ENCODE measurements at regions not wholly inside any gene's neighbourhood (a gene's known extent, or its start where the extent isn't known, plus 50 kb on each side); places are given as distances from the start of the nearest gene placed in this dataset.

DNA sequence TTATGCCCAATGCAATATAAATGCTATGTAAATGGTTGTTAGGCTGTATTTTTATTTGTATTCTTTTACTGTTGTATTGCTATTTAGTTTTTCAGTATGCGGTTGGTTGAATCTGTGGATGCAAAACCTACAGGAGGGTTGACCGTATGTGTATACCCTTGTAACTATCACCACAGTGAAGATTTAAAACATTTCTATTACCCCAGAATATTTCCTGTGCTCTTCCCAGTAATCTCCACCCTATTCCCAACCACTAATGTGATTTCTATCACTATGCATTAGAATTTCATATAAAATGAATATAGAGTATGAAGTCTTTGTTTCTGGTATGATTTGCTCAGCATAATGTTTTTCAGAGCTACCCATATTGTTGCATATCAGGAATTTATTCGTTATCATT lies 705.0 kb downstream of the MECOM start:
- TF ChIP-seq POLR2AphosphoS5 (IDR thresholded peaks at IDR 0.05) = no peak
- TF ChIP-seq, protein P1, sequence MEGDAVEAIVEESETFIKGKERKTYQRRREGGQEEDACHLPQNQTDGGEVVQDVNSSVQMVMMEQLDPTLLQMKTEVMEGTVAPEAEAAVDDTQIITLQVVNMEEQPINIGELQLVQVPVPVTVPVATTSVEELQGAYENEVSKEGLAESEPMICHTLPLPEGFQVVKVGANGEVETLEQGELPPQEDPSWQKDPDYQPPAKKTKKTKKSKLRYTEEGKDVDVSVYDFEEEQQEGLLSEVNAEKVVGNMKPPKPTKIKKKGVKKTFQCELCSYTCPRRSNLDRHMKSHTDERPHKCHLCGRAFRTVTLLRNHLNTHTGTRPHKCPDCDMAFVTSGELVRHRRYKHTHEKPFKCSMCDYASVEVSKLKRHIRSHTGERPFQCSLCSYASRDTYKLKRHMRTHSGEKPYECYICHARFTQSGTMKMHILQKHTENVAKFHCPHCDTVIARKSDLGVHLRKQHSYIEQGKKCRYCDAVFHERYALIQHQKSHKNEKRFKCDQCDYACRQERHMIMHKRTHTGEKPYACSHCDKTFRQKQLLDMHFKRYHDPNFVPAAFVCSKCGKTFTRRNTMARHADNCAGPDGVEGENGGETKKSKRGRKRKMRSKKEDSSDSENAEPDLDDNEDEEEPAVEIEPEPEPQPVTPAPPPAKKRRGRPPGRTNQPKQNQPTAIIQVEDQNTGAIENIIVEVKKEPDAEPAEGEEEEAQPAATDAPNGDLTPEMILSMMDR (IDR thresholded peaks at IDR 0.05; ENCODE audit: poor library complexity, severe bottlenecking) = no peak
- TF ChIP-seq EP300 (conservative IDR thresholded peaks at IDR 0.05; ENCODE audit: poor library complexity, severe bottlenecking) = no peak
- TF ChIP-seq, protein P2, sequence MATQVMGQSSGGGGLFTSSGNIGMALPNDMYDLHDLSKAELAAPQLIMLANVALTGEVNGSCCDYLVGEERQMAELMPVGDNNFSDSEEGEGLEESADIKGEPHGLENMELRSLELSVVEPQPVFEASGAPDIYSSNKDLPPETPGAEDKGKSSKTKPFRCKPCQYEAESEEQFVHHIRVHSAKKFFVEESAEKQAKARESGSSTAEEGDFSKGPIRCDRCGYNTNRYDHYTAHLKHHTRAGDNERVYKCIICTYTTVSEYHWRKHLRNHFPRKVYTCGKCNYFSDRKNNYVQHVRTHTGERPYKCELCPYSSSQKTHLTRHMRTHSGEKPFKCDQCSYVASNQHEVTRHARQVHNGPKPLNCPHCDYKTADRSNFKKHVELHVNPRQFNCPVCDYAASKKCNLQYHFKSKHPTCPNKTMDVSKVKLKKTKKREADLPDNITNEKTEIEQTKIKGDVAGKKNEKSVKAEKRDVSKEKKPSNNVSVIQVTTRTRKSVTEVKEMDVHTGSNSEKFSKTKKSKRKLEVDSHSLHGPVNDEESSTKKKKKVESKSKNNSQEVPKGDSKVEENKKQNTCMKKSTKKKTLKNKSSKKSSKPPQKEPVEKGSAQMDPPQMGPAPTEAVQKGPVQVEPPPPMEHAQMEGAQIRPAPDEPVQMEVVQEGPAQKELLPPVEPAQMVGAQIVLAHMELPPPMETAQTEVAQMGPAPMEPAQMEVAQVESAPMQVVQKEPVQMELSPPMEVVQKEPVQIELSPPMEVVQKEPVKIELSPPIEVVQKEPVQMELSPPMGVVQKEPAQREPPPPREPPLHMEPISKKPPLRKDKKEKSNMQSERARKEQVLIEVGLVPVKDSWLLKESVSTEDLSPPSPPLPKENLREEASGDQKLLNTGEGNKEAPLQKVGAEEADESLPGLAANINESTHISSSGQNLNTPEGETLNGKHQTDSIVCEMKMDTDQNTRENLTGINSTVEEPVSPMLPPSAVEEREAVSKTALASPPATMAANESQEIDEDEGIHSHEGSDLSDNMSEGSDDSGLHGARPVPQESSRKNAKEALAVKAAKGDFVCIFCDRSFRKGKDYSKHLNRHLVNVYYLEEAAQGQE (IDR thresholded peaks at IDR 0.05; ENCODE audit: borderline replicate concordance) = no peak
- TF ChIP-seq MXI1 (conservative IDR thresholded peaks at IDR 0.05; ENCODE audit: poor library complexity, severe bottlenecking) = no peak
- TF ChIP-seq EZH2 (IDR thresholded peaks at IDR 0.05; ENCODE audit: borderline replicate concordance, insufficient read depth, low read length, poor library complexity, severe bottlenecking) = no peak
- TF ChIP-seq SMC3 (conservative IDR thresholded peaks at IDR 0.05; ENCODE audit: poor library complexity) = no peak
- no peak for TF ChIP-seq RAD21 (conservative IDR thresholded peaks at IDR 0.05)
- TF ChIP-seq TAF1 (IDR thresholded peaks at IDR 0.05; ENCODE audit: low read depth) = no peak
